T-helper 2 cell treated with Interferon-gamma antibody and Interleukin-4, amounts not matched to agents 5 μg/mL and 100 μg/mL, for 36 hours (primary cell): ENCODE measurements at regions not wholly inside any gene's neighbourhood (a gene's known extent, or its start where the extent isn't known, plus 50 kb on each side); places are given as distances from the start of the nearest gene placed in this dataset.

Experiments
- DNase-seq: peaks from one replicate; pipeline ENCODE4 v3.0.0; 2021; ENCODE audit warnings: low spot score
- H3K27ac Mint-ChIP-seq: one replicate; pipeline ENCODE4 v1.8.0; 2021; ENCODE audit warnings: mild to moderate bottlenecking, mixed read lengths
- H3K27me3 Mint-ChIP-seq: one replicate; pipeline ENCODE4 v1.8.0; 2021; ENCODE audit warnings: low read depth, mixed read lengths
- H3K36me3 Mint-ChIP-seq: one replicate; pipeline ENCODE4 v1.8.0; 2021; ENCODE audit warnings: low read depth, mixed read lengths
- H3K4me1 Mint-ChIP-seq: one replicate; pipeline ENCODE4 v1.8.0; 2021; ENCODE audit warnings: low read depth, mixed read lengths
- H3K4me3 Mint-ChIP-seq: one replicate; pipeline ENCODE4 v1.8.0; 2022; ENCODE audit warnings: mild to moderate bottlenecking, moderate library complexity, mixed read lengths
- H3K9me3 Mint-ChIP-seq: one replicate; pipeline ENCODE4 v1.8.0; 2021; ENCODE audit warnings: mixed read lengths

DNA sequence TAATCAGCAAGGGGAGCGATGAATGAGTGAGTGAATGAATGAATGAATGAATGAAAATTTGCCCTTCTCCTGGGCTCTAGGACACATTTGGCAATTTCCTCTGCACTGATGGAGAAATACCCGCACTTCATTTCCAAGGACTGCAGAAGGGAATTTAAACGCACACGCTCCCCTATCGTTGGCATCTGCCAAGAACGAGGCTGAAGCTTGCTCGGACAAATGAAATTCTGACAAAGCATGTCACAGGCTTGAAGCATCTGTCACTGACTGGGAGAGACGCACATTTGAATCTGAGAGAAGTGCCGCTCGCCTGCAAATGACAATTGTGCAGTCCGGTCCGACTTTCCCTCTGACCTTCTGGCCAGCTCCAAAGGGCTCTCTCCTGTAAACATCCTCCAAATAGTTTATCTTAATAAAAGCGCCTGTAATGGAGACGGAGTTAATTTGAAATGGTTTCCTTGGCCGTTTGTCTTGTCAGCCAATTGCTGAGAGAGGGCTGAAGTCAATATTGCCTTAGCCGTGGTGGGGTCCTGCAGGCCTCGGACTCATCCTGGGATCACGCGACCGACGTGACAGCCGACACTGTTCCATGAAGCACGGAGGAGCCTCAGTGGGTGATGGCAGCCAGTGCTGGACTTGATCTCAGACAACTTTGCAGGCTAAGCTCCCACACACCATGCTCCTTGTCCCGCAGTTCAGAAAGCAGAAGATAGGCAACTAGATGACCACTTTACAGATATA, 260.7 kb downstream of the MN1 start:
- Mint-ChIP-seq H3K36me3 (no peaks in the 10 kb centered on the region), H3K4me3 (no peak overlapping the region), H3K9me3 (no peaks in the 10 kb centered on the region), H3K4me1 (no peaks in the 10 kb centered on the region), H3K27ac (no peak overlapping the region), H3K27me3 (no peaks in the 10 kb centered on the region)
- no peak for DNase-seq

DNA sequence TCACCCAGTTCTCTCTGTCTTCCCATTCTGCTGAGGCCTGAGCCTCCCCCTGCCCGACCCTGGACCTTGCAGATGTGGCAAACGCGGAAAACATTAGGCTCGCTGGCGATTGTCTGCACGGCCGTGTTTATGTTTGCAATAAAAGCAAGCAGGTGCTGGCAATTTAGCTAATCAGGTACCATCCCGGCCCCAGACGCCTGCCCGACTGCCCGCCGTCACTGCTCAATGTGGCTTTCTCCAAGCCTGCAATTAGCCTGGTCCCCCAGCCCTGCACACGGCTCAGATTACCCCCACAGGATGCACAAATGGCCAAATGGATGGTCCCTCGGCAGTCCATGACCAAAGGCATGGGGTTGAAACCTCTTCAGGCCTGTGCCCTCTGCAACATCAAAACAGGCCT, 259.7 kb downstream of the MN1 start:
- no peak overlapping the region for H3K4me3 Mint-ChIP-seq
- no peaks in the 10 kb centered on the region for H3K9me3 Mint-ChIP-seq
- no peaks in the 10 kb centered on the region for H3K36me3 Mint-ChIP-seq
- H3K27ac Mint-ChIP-seq = no peak overlapping the region
- no peaks in the 10 kb centered on the region for H3K4me1 Mint-ChIP-seq
- DNase-seq = no peak
- H3K27me3 Mint-ChIP-seq = no peaks in the 10 kb centered on the region

DNA sequence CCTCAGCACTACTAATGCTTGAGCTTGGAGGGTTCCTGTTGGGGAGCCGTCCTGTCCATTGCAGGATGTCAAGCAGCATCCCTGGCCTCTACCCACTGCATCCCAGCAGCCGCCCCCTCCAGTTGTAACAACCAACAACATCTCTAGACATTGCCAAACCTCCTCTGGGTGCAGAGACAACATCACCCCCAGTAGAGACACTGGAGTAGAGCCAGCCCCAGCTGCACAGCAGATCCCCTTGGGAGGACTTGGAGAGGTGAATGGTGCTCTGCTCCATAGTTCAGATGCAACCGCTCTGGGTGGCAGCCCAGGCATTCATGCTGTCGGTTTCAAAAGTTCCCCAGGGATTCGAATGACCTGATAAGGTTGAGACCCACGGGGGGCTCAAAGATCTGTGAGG, 259.0 kb downstream of the MN1 start:
- Mint-ChIP-seq H3K27me3 (no peaks in the 10 kb centered on the region), H3K36me3 (no peaks in the 10 kb centered on the region), H3K9me3 (no peaks in the 10 kb centered on the region), H3K27ac (no peak overlapping the region), H3K4me3 (no peak overlapping the region), H3K4me1 (no peaks in the 10 kb centered on the region)
- DNase-seq = no peak

DNA sequence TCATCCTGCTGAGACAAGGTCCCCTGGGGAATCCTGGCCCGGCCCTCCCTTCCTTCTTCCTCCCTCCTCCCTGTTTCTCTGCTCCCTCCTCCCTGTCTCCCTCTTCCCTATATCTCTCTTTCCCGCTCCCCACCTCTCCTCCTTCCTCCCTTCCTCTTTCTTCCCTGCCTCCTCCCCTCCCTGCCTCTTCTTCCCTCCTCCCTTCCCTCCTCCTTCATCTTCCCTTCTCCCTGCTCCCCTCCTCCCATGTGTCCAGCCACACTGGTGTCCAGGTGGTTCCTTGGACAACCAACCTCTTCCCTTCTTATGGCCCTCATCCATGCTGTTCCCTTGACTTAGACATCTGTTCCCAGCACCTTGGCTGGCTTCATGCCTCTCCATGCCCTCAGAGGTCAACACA, 258.1 kb downstream of the MN1 start:
- H3K36me3 Mint-ChIP-seq = no peaks in the 10 kb centered on the region
- DNase-seq = no peak
- H3K4me1 Mint-ChIP-seq = no peaks in the 10 kb centered on the region
- H3K4me3 Mint-ChIP-seq = no peak overlapping the region
- H3K27ac Mint-ChIP-seq = no peak overlapping the region
- no peaks in the 10 kb centered on the region for H3K27me3 Mint-ChIP-seq
- no peaks in the 10 kb centered on the region for H3K9me3 Mint-ChIP-seq

DNA sequence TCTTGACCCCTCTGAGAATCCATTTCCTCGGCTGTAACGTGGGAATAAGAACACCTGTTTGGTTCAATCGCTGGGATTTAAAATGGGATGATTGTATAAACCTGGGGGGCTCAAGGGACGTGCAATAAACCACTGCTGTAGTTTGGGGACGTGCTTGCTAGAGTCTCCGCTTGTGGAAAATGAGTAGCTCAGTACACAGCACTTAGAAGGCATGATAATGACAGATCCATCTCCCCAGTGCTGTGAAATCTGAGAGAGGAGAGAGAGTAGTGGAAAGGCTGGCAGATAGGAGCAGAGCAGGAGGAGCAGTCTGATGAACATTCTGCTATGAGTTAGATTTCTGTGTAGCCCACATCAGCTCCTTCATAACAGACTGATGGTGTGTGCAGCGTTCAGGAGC, 256.5 kb downstream of the MN1 start:
- H3K27ac Mint-ChIP-seq = no peak overlapping the region
- DNase-seq = no peak
- no peaks in the 10 kb centered on the region for H3K27me3 Mint-ChIP-seq
- H3K36me3 Mint-ChIP-seq = no peaks in the 10 kb centered on the region
- H3K4me3 Mint-ChIP-seq = no peak overlapping the region
- no peaks in the 10 kb centered on the region for H3K4me1 Mint-ChIP-seq
- H3K9me3 Mint-ChIP-seq = no peaks in the 10 kb centered on the region

DNA sequence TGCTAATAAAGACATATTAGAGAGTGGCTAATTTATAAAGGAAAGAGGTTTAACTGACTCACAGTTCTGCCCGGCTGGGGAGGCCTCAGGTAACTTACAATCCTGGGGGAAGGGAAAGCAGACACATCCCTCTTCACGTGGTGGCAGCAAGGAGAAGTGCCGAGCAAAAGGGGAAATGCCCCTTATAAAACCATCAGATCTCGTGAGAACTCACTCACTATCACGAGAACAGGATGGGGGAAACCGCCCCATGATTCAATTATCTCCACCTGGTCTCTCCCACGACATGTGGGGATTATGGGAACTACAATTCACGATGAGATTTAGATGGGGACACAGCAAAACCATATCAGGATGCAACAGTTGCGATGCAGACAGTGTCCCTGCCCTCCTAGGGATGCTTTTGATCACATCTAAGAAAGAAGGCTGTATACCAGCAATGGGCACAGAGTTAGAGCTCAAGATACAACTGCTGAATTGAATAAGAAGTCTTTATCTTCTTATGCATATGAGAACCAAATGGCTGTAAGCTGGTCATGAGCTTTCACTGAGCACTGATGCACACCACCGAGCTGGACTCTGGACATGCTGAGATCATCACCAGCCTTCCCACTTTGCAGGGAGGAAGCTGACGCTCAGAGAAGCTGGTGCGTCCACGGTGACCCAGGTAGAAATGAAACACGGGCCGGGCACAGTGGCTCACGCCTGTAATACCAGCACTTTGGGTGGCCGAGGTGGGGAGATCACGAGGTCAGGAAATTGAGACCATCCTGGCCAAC, 255.2 kb downstream of the MN1 start:
- H3K4me1 Mint-ChIP-seq = no peaks in the 10 kb centered on the region
- no peaks in the 10 kb centered on the region for H3K36me3 Mint-ChIP-seq
- H3K9me3 Mint-ChIP-seq = no peaks in the 10 kb centered on the region
- H3K4me3 Mint-ChIP-seq = no peak overlapping the region
- no peak for DNase-seq
- H3K27ac Mint-ChIP-seq = no peak overlapping the region
- H3K27me3 Mint-ChIP-seq = no peaks in the 10 kb centered on the region

DNA sequence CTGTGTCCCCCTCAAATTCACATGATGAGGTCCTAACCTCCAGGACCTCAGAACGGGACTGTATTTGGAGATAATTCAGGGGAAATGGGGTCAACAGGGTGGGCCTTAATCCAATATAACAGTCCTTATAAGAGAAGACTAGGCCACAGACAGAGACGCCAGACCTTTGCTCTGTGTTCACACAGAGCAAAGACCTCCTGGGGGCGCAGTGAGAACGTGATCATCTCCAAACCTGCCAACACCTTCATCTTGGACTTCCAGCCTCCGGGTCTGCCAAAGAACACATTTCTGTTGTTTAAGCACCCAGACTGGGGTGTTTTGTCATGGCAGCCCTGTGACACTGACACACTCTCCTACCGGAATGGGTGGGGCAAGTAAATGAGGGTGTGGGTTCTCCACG, 250.2 kb downstream of the MN1 start:
- Mint-ChIP-seq H3K27ac (no peak overlapping the region), H3K4me3 (no peak overlapping the region), H3K27me3 (no peaks in the 10 kb centered on the region), H3K4me1 (no peaks in the 10 kb centered on the region), H3K36me3 (no peaks in the 10 kb centered on the region), H3K9me3 (no peaks in the 10 kb centered on the region)
- no peak for DNase-seq

DNA sequence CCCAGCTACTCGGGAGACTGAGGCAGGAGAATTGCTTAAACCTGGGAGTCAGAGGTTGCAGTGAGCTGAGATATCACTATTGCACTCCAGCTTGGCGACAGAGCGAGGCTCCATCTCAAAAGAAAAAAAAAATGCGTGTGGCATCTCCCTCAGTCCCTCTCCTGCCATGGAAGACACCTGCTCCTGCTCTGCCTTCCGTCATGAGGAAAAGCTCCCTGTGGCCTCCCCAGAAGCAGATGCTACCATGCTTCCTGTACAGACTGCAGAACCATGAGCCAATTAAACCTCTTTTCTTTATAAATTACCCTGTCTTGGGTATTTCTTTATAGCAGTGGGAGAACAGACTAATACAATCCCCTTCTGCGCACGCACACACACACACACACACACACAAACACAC, 249.4 kb downstream of the MN1 start:
- H3K36me3 Mint-ChIP-seq = no peaks in the 10 kb centered on the region
- H3K4me3 Mint-ChIP-seq = no peak overlapping the region
- no peaks in the 10 kb centered on the region for H3K4me1 Mint-ChIP-seq
- H3K27ac Mint-ChIP-seq = no peak overlapping the region
- DNase-seq = no peak
- no peaks in the 10 kb centered on the region for H3K9me3 Mint-ChIP-seq
- H3K27me3 Mint-ChIP-seq = no peaks in the 10 kb centered on the region

DNA sequence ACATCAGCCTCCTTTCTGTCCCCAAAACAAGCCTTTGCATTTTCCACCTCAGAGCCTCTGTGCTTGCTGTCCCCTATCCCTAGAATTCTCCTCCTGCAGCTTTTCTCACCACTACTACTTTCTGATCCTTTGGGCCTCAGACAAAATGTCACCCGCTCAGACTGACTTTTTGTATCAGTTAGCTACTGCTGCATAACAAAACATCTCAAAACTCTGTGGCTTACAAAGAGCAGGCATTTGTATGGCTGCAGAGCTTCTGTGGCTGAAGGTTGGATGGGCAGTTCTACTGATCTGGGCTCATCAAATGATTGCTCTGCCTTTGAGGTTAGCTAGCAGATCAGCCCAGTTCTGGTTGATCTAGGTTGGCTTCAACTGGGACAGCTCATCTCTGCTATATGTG, 248.7 kb downstream of the MN1 start:
- no peaks in the 10 kb centered on the region for H3K27me3 Mint-ChIP-seq
- no peak for DNase-seq
- no peaks in the 10 kb centered on the region for H3K9me3 Mint-ChIP-seq
- H3K36me3 Mint-ChIP-seq = no peaks in the 10 kb centered on the region
- no peak overlapping the region for H3K4me3 Mint-ChIP-seq
- H3K4me1 Mint-ChIP-seq = no peaks in the 10 kb centered on the region
- no peak overlapping the region for H3K27ac Mint-ChIP-seq

DNA sequence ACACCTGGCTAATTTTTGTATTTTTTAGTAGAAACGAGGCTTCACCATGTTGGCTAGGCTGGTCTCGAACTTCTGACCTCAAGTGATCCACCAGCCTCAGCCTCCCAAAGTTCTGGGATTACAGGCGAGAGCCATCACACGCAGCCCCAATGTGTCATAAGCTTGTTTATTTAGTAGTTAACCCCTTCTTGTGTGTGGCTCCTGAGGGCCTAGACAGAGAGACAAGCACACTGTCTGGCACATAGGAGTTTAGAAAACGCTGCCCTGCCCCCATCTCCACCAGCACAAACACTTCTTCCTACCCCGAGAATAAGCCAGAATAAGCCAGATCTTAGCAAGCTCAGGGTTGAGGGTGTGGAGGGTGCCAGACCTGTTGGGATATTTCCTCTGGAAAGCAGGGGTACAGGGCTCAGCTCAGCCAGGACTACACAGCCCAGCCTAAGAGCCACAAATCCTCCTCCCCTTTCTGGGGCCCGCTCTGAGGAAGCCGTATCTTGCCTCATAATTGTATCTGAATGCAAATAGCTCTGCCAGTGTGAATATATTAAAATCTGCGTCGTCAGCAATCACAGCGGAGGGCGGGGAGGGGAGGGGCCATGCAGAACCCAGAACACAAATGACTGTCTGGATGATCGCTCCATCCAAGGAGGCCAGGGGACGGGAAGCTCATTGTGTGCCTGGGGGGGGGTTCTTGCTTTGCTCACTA, 247.3 kb downstream of the MN1 start:
- Mint-ChIP-seq H3K27me3 (no peaks in the 10 kb centered on the region), H3K4me3 (no peak overlapping the region), H3K9me3 (no peaks in the 10 kb centered on the region), H3K36me3 (no peaks in the 10 kb centered on the region), H3K4me1 (no peaks in the 10 kb centered on the region), H3K27ac (no peak overlapping the region)
- DNase-seq = no peak

DNA sequence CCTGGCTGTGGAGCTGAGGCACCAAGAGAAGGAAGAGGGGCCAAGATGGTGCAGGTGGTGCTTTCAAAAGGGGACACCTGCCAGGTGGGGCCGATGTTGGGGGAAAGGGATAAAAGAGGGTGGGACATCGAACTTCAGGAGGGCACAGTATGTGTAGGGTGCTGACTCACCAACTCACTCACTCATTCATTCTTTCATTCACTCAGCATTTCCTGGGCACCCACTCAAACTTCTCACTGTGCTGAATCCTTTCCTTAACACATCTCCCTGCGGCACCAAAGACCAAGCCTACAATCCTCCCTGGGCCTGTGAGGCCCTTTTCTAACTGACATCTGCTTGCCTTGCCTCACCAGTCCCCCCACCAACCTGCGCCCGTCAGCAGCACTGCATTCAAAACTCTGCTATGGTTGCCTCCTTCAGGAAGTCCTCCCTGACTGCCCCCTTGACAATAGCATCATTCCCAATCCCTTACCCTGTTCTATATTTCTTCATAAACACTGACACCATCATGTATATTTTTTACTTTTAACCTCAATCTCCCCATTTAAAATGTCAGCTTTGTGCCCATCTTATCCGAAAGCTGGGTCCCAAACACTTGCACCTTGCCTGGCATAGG, 246.6 kb downstream of the MN1 start:
- H3K36me3 Mint-ChIP-seq = no peaks in the 10 kb centered on the region
- H3K9me3 Mint-ChIP-seq = no peaks in the 10 kb centered on the region
- no peak overlapping the region for H3K4me3 Mint-ChIP-seq
- no peaks in the 10 kb centered on the region for H3K4me1 Mint-ChIP-seq
- H3K27ac Mint-ChIP-seq = no peak overlapping the region
- DNase-seq = no peak
- no peaks in the 10 kb centered on the region for H3K27me3 Mint-ChIP-seq

DNA sequence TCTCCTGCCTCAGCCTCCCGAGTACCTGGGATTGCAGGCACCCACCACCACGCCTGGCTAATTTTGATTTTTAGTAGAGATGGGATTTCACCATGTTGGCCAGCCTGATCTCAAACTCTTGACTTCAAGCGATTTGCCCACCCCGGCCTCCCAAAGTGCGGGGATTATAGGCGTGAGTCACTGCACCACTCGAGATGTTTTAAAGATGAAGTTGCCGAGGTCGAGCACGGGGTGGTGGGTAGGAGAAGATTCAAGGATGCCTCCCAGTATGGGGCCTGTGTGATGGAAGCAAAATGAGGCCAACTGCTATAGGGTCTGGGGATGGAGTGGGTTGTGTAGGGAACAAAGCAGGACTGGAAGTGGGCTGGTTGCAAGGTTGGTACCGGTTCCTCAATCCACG, 245.2 kb downstream of the MN1 start:
- Mint-ChIP-seq H3K4me3 (no peak overlapping the region), H3K27me3 (no peaks in the 10 kb centered on the region), H3K9me3 (no peaks in the 10 kb centered on the region), H3K27ac (no peak overlapping the region), H3K36me3 (no peaks in the 10 kb centered on the region), H3K4me1 (no peaks in the 10 kb centered on the region)
- no peak for DNase-seq

DNA sequence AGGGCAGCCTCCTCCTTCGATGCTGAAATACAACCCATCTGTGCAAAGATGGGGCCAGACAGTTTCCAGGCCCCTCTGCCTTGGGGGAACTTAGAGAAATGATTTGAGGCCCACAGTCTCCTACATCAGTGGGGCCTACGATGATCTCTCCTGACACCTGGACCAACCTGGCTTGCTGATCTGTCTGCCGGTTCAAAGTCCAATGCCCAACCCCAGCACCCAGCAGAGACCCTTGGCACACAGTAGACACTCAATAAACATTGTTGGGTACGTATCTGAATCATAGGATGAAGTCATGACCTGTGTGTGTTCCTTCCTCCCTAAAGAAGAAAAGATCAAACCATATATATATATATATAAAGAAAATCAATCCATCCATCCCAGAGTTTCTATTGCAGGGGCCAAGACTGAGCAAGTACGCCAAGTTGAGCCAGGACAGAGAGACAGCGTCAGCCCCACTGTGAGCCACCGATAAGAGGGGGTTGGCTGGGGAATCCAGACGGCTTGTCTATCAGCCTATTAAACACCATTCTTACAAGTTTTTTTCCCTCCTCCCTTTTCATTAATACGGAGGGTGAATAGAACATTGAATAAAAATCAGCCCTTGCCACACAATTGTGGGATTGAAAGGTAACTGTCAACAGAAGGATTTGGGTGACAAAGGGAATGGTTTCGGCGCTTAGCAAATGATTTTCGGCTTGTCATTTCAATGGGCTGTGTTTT, 244.1 kb downstream of the MN1 start:
- Mint-ChIP-seq H3K27ac (no peak overlapping the region), H3K4me3 (no peak overlapping the region), H3K27me3 (no peaks in the 10 kb centered on the region), H3K9me3 (no peaks in the 10 kb centered on the region), H3K4me1 (no peaks in the 10 kb centered on the region), H3K36me3 (no peaks in the 10 kb centered on the region)
- DNase-seq = no peak
